Pulmonary artery endothelial cell (primary cell): ENCODE measurements at regions not wholly inside any gene's neighbourhood (a gene's known extent, or its start where the extent isn't known, plus 50 kb on each side); places are given as distances from the start of the nearest gene placed in this dataset.

Experiments
- DNase-seq: peaks from one replicate; pipeline ENCODE4 v3.0.0-alpha.2; 2011; ENCODE audit warnings: low read depth, low spot score

DNA sequence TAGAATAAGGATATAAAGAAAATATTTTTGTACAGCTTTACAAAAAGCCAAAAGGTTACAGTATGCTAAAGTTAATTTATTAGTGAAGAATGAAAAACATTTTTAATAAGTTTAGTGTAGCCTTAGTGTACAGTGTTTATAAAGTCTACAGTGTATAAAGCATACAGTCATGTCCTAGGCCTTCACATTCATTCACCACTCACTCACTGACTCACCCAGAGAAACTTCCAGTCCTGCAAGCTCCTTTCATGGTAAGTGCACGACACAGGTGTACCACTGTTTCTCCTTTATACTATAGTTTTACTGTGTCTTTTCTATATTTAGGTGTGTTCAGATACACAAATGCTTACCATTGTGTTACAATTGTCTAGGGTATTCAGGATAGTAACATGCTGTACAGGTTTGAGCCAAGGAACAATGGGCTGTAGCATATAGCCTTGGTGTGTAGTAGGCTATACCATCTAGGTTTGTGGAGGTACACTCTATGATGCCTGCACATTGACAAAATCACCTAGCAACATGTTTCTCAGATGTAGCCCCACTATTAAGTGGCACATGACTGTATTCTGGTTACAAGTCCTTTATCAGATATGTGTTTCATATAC, 197.1 kb upstream of the KBTBD8 start:
- no peak for DNase-seq

GRCh38 chr3:66803206-66803605, 194.9 kb upstream of the KBTBD8 start:
- no peak for DNase-seq

- DNase-seq: peak; percentile 17
These were observed 194.1 kb upstream of the KBTBD8 start for GRCh38 chr3:66803721-66804695.

DNA sequence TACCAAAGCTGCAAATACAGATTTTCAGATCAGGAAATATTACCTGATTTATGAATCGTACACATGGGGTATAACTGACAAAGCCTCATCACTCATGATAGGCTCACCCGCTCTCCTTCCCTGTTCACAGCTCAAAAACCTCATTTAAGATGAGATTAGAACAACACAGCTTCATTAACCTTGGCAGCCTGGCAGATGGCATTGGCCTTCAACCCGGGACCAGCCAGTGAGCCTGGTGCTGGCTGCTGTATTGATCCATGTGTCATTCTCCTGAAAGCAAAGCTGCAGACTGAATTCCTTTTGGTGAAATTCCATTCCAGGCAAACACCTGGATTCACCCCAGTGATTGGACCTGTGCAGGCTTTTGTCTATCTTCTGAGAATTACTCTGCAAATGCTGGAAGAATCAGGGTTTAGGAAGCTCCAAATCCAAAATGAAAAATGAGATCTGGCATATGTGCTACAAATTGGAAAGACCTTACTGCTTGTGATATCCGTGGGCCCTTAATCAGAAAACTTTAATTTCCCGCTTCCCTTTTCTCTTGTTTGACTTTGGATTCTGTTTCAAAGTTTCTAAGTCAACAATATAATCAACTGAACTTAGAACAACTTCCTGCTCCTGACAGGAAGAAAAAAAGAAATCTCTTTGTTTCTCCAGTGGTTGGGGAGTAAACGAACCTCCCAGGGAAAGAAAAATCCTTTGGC, 189.1 kb upstream of the KBTBD8 start:
- DNase-seq: no peak

DNA sequence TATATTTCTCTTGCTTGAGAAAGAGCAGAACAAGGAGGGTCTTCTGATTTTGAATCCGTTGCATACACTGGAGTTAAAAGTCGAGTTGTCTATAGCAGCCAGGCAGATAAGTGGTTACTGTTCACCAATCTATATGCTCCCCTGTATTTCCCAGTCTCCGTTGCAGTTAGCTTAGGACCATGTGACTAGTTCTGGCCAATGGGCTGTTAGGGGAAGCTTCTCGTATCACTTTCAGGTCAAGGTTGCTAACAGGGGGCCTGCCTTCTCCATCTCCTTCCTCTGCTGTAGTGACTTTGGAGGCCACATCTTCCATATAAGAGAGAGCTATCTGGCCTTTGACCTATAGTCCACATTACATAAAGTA, 188.5 kb upstream of the KBTBD8 start:
- no peak for DNase-seq

DNA sequence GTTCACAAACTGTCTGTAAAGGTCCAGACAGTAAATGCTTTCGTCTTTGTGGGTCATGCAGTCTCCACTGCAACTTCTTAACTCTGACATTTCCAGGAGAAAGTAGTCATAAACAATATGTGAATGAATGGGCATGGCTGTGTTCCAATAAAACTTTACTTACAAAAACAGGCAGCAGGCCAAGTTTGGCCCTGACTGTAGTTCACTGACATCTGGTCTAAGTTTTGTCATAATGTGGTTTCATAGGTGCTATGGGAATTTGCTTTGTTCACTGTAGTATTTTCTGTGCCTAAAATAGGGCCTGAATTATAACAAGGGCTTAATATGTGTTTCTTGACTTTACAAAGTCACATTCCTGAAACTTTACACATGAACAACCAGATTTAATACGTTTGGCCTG, 186.0 kb upstream of the KBTBD8 start:
- DNase-seq: no peak

- no peak for DNase-seq
These were observed 185.4 kb upstream of the KBTBD8 start for GRCh38 chr3:66812741-66813140.

GRCh38 chr3:66816090-66816761, 181.9 kb upstream of the KBTBD8 start:
- peak; percentile 30 for DNase-seq

DNA sequence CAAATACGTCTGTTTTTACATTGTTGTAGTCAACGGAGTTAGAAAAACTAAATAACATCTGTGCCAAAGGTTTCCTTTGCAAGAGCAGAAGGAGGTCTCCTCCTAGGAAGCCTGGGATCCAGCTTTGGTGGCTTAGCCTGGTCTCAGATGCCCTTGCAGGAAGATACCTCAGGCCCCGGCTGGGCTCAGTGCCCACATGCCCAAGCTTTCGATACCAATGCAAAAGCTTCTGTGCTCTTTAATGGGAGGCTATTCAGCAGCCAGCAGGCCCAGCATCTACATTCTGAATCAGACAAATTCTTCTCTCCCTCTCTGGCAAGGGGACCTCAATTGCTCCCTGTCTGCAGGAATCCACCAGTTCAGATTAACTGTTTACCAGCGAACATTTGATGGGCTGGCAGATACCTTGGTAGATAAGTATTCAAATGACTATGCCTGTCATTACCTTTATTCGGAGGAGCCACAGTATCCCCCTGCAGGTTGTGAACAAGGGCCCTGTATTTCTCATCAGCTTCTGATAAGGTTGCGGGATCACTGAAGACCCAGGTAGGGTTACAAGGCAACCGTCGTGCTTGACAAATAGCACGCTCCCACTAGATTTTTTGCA, 180.1 kb upstream of the KBTBD8 start:
- DNase-seq: no peak

GRCh38 chr3:66819993-66820501, 178.1 kb upstream of the KBTBD8 start:
- no peak for DNase-seq

DNA sequence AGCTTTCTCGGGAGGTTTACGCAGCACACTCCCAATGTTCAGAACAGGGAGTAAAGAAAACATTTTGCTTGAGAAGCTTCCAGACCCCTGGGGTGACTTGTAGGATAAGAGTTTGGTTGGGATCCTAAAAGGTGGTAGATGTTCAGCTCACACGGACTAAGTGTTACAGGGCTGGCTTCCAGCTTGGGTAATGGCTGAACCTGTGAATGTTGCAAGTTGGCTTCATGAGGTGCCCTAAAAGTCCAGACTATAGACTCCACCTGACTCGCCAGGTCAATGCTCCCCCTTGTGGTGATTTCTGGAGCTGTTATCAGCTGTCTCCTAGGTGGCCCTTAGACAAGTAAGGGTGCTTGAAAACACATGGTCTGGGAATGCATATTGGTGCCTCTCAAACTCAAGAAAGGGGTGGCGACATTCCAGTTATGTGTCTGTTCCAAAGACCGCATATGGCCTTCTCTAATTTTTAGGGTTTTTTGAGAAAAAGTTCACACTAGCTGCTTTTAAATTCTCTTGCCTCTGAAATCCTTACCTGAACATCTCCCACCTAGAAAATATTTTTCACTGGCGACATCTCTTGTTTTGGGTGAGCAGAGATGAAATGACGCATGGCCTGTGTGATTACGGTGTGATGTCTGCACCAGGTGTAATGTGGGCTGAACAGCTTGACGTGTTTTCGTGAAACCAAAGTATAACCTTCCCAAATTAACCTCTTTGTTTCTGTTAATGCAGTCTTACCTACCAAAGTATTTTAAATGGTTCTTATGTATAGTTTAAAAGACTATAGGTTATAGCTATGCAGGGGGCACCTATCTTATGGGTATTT, 175.7 kb upstream of the KBTBD8 start:
- DNase-seq: peak; percentile 19

- no peak for DNase-seq
These were observed 175.1 kb upstream of the KBTBD8 start for GRCh38 chr3:66823009-66823397.

DNA sequence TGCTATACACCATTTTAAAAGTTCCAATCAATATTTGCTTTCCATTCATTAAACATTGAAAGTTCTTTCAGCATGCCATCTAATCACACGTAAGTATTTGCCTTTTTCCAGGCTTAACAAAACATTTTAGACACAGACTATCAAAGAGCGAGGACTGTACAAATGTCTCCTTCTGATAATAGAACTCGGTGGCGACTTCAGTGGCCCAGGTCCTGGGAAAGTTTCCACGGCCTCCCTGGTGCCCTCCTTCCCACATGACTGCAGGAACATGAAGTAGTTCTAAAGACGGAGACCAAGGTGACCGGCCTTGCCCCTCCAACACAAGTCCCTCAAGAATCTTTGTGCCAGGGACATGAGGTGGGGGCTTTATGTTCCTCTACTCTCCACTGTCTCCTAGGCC, 174.6 kb upstream of the KBTBD8 start:
- no peak for DNase-seq

DNA sequence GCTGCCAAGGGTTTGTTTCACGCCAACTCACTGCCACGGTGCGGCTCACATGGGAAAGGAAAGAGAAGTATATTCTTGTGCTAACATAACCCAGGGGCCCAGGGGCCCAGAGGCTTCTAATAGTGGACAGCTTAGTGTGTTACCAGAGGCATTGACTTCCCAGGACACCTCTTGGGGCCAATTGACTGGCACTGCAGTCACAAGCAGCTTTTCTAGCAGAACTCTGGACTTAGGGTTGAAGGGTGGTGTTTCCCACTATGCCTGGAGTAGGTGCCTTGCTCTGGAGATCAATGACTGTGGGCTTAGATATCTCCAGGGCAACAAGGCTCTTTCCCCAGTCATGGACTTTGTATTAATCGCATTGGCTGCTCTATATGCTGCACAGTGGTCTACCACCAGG, 172.7 kb upstream of the KBTBD8 start:
- DNase-seq: no peak

DNA sequence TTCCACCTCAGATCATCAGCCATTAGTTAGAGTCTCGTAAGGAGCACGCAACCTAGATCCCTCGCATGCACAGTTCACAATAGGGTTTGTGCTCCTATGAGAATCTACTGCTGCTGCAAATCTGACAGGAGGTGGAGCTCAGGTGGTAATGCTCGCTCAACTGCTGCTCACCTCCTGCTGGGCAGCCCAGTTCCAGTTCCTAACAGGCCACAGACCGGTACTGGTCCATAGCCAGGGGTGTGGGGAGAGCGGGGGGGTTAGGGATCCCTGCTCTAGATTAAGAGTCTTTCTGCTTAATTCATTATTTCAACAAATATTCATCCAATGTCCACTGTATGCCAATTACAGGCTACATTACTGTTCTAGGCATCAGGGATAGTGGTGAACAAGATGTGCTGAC, 170.4 kb upstream of the KBTBD8 start:
- DNase-seq: no peak

DNA sequence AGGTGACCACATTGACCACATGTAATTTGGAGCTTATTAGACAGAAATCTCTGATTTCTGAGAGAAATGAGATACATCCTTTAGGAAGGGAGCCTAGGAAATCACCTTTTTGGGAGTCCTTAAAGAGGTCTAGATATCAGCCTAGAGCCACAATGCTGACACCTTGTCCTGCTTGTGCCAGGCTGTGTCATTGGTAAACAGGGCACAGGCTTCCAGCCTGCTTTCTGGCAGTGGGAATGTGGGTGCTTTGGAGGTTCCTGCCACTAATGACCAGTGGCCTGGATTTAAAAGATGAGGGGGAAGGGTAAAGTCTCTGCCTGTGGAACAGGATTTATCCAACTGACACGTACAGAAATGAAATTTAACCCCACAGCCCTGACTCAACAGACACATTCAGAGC, 169.8 kb upstream of the KBTBD8 start:
- DNase-seq: no peak

GRCh38 chr3:66830301-66830700, 167.8 kb upstream of the KBTBD8 start:
- no peak for DNase-seq

GRCh38 chr3:66831931-66832330, 166.2 kb upstream of the KBTBD8 start:
- no peak for DNase-seq

- DNase-seq: no peak
These were observed 161.5 kb upstream of the KBTBD8 start for GRCh38 chr3:66836363-66837152.
